HG02852 (cell line): ENCODE measurements at regions not wholly inside any gene's neighbourhood (a gene's known extent, or its start where the extent isn't known, plus 50 kb on each side); places are given as distances from the start of the nearest gene placed in this dataset.
A peak's percentile ranks its signal among the peaks of the same experiment; 100 is the strongest.

ENCODE experiments used
- ATAC-seq: cut with Tn5 transposase; IDR thresholded peaks from one replicate; pipeline ENCODE4 v1.9.1; 2021; ENCODE audit warnings: mild to moderate bottlenecking, moderate library complexity; ENCODE audit not compliant: unreplicated experiment

- no peak for ATAC-seq
Observed at GRCh38 chr4:111982089-111982488, 163.2 kb upstream of the FAM241A start.

DNA sequence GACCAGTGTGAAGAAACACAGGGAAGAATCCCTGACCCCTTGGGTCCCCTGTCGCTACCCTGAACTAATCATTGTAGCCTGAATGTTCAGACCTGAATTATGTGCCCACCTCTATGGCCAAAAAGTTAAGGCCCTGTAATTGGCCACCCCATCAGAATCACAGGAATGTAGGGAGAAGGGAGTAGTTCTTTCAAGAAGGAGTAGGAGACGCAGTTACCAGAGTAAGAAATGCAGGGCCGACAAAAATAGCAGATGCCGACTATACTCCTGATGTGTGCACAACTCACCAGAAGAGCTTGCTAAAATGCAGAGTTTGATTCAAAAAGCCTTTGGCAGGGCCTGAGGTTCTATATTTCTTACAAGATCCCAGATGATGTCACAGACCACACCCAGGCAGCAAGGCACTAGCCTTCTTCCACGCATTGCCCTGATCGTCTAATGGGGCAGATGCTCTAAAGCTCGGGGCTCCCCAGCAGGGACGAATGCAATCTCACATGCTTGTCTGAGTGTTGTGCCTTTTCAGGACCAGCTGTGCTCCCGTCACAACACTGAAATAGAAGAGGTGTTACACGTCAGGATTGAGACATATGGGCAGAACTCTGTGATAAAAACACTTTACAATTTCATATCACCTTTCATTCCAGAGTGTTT lies 161.0 kb upstream of the FAM241A start:
- no peak for ATAC-seq

GRCh38 chr4:111985426-111985825 lies 159.8 kb upstream of the FAM241A start:
- no peak for ATAC-seq

GRCh38 chr4:111986095-111986494 lies 159.2 kb upstream of the FAM241A start:
- ATAC-seq = no peak

DNA sequence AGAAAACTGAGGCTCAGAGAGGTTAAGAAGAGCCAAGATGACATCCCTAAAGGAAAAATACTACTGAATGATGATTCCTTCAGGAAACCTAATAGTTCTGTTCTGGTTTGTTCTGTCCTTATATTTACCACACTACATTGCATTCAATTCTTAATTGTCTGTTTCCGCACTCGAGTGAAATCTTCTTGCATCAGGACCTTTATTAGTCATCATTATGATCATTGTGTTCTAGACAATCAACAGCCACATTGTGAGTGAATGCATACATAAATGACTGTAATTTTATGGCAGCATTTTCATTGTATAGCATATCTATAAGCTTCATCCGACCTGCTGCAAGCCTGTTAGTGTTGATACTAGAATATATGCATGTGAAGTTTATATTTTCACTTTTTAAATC lies 156.7 kb upstream of the FAM241A start:
- ATAC-seq = no peak

- ATAC-seq = no peak
Observed at GRCh38 chr4:111989817-111990216, 155.4 kb upstream of the FAM241A start.

DNA sequence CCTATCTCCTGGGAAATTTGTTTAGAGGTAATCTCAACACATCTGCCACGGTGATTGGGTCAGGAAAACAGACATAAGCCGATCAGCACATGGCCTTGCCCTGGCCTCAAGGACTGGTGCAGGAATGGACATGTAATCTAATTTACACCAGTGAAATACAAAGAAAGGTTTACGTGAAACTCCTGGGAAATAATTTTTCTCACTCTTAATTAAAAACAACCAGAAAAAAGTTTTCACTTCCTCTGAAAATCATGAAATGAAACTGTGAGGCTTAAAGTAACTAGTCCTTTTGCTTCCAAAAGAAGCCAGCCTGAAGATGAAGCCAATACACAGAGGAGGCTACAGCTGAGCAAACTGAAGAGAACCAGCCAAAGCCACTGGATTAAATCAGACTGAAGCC lies 154.1 kb upstream of the FAM241A start:
- ATAC-seq = peak; percentile 97

GRCh38 chr4:111991797-111992196 lies 153.5 kb upstream of the FAM241A start:
- ATAC-seq = no peak

DNA sequence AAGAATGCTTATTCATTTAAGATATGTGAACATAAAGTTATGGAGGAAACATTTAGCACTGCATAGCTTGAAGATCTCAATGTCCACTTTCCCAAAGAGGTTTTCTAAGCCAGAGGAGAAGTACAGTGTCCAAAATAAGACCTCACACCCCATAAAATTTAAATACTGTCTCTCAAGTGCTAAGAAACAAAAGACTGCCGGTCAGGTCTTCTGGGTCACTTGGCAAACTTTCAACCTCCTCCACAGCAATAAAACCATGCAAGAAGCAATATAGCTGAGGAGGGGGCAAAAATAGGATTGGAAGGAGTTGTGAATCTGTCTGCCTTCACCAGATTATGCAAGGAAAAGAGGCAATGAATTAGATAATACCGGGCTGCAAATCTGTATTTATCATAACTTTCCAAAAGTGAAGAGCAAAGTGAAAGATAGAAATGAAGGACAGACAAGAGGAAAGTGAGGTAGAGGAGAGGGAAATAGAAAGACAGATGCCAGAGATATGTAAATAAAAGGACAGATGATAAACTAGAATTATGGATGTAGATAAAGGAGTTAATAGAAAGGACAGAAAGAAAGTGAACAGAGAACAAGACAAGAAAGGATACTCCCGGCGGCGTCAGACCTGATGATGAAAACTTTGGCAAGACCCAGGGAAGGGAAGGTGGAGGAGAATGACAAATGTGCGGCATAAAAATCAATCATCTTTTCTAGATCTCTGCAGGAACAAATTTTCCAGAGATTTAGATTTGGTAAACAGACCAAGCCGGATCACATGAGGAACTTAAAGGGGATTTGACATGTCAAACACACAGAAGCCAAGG lies 152.7 kb upstream of the FAM241A start:
- ATAC-seq = no peak

GRCh38 chr4:111994392-111994791 lies 150.9 kb upstream of the FAM241A start:
- ATAC-seq = no peak

- no peak for ATAC-seq
Observed at GRCh38 chr4:111997785-111998184, 147.5 kb upstream of the FAM241A start.

- ATAC-seq = no peak
Observed at GRCh38 chr4:111999801-112000200, 145.5 kb upstream of the FAM241A start.

GRCh38 chr4:112001041-112001440 lies 144.2 kb upstream of the FAM241A start:
- no peak for ATAC-seq

DNA sequence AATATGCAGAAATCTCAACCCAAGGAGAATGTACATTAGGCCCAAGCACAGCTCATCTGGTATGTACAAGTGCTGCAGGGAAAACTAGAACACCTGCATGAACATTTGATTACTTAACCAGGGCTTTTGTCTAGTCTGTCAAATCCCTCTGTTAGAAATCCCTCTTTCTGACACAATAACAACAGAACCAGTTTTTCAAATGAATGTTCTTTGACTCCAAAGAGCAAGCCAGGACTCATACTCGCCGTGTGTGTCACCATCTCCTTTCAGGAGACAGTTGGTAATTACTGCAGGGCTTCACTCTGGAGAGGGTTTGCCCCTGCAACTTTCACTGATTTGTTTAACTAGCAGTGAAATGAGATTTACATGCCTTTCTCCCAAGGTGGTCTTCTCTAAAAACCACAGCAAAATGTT lies 143.0 kb upstream of the FAM241A start:
- ATAC-seq = no peak

GRCh38 chr4:112003231-112003907 lies 141.9 kb upstream of the FAM241A start:
- ATAC-seq = no peak

GRCh38 chr4:112005027-112005426 lies 140.2 kb upstream of the FAM241A start:
- no peak for ATAC-seq

GRCh38 chr4:112007391-112007790 lies 137.9 kb upstream of the FAM241A start:
- no peak for ATAC-seq

DNA sequence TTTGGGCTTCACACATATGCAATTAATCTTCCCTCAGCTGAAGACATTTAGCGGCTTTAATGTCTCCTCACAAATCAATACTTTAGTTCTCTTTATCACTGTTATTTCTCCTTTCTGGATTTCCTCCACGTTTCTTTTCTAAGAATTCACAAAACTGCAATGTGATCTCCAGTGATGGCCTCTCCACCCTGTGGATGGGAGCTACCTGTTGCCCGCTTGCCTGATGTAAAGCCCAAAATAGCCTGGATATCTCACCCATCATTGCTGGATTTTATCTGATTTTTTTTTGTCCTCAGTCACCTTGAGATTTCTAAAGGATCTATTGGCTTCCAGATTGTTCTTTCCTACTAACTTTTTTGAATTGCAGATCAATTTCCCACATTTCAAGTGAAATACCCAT lies 129.3 kb upstream of the FAM241A start:
- ATAC-seq = no peak

DNA sequence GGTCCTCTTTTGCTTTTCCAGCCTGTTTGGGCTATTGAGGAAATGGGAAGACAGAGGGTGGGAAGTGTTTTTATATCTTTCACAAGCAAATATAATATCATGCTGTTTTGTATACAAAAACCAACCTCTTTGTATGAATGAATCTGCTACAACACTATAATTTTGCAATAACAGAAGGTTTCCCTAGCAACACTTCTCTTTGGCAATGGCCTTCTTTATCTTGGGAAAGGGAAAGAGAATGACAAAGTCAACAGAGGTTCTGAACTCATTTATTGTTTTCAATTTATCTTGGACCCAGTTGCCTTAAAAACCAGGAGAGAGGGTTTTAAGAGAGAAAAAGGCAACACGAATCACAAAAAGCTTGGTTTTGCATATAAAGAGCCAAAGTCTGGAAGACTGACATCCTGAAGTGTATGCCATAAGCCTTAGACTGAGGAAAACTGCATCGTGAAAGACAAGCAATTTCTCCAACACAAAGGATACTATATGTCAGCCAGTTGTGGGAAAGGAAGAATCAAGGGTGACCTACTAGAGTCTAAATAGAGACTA lies 121.8 kb upstream of the FAM241A start:
- no peak for ATAC-seq

- ATAC-seq = no peak
Observed at GRCh38 chr4:112026058-112026457, 119.2 kb upstream of the FAM241A start.

DNA sequence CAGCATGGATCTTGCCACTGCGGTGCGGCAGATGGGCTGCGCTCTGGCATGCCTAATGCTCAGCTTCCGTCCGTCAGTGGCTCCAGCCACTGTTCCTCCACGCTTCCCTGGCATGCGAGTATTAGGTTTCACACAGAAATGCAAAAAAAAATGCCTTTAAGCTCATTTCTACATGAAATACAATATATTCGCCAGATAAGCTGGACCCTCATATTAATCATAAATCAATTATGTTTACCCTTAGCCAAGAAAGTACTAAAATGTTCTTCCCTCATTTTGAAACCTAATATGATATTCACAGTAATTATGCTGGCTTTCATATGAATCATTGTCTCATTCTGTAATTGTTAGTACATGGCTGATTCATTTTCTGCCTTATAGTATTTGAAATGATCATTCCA lies 115.5 kb upstream of the FAM241A start:
- ATAC-seq = no peak
